Activated CD4-positive, alpha-beta T cell treated with anti-CD3 and anti-CD28 coated beads, Interleukin-2, amount 10 ng/mL, durations not matched to agents 24 days and 14 days (primary cell): ENCODE measurements at regions not wholly inside any gene's neighbourhood (a gene's known extent, or its start where the extent isn't known, plus 50 kb on each side); places are given as distances from the start of the nearest gene placed in this dataset.

Experiments used
- DNase-seq: peaks from one replicate; pipeline ENCODE4 v3.0.0; 2022
- H3K27ac Mint-ChIP-seq: one replicate; pipeline ENCODE4 v1.8.0; 2022; ENCODE audit warnings: mild to moderate bottlenecking, mixed read lengths
- H3K27me3 Mint-ChIP-seq: one replicate; pipeline ENCODE4 v1.8.0; 2022; ENCODE audit warnings: mixed read lengths
- H3K36me3 Mint-ChIP-seq: one replicate; pipeline ENCODE4 v1.8.0; 2022; ENCODE audit warnings: low read depth, mild to moderate bottlenecking, mixed read lengths
- H3K4me1 Mint-ChIP-seq: one replicate; pipeline ENCODE4 v1.8.0; 2021; ENCODE audit warnings: mixed read lengths
- H3K4me3 Mint-ChIP-seq: one replicate; pipeline ENCODE4 v1.8.0; 2022; ENCODE audit warnings: mild to moderate bottlenecking, moderate library complexity, mixed read lengths
- H3K9me3 Mint-ChIP-seq: one replicate; pipeline ENCODE4 v1.8.0; 2021; ENCODE audit warnings: mixed read lengths
- intact Hi-C: fragments of 100-400 bp; cut with micrococcal nuclease; formaldehyde crosslinking; loops from one replicate; pipeline ENCODE4 v1.15.1; 2023

DNA sequence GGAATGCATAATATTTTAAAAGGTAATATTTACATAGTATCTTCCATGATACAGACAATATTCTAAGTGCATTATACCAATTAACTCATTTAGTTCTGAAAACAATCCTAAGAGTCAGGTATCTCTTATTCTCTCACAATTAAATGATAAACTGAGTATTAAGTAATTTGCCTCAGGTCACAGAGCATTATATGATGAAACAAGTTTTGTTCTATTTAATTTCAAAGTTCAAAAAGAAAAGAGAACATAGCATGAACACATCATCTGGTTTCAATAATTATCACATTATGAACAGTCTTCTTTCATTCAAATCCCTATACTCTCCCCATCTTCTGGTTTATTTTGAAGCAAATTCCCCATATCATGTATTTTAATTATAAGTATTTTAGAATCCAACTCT is 927.5 kb downstream of the ADGRL2 start:
- no peak overlapping the region for H3K27ac Mint-ChIP-seq
- intact Hi-C loops = no loop called here
- no peak for DNase-seq
- no peaks in the 10 kb centered on the region for H3K27me3 Mint-ChIP-seq
- no peaks in the 10 kb centered on the region for H3K36me3 Mint-ChIP-seq
- H3K9me3 Mint-ChIP-seq = peaks cover 4% of the 10 kb centered on the region
- H3K4me3 Mint-ChIP-seq = no peak overlapping the region
- no peaks in the 10 kb centered on the region for H3K4me1 Mint-ChIP-seq

- Mint-ChIP-seq H3K36me3 (no peaks in the 10 kb centered on the region), H3K4me1 (no peaks in the 10 kb centered on the region), H3K27ac (no peak overlapping the region), H3K27me3 (no peaks in the 10 kb centered on the region), H3K9me3 (no peaks in the 10 kb centered on the region), H3K4me3 (no peak overlapping the region)
- intact Hi-C loops = no loop called here
- no peak for DNase-seq
These were observed 923.5 kb downstream of the ADGRL2 start for GRCh38 chr1:82724246-82724645.

GRCh38 chr1:82722608-82723007 is 921.9 kb downstream of the ADGRL2 start:
- H3K36me3 Mint-ChIP-seq = no peaks in the 10 kb centered on the region
- H3K9me3 Mint-ChIP-seq = no peaks in the 10 kb centered on the region
- intact Hi-C loops = no loop called here
- H3K27ac Mint-ChIP-seq = no peak overlapping the region
- no peaks in the 10 kb centered on the region for H3K4me1 Mint-ChIP-seq
- DNase-seq = no peak
- H3K4me3 Mint-ChIP-seq = no peak overlapping the region
- no peaks in the 10 kb centered on the region for H3K27me3 Mint-ChIP-seq

GRCh38 chr1:82721702-82722101 is 921.0 kb downstream of the ADGRL2 start:
- intact Hi-C loops = no loop called here
- Mint-ChIP-seq H3K27ac (no peak overlapping the region), H3K36me3 (no peaks in the 10 kb centered on the region), H3K27me3 (no peaks in the 10 kb centered on the region), H3K4me3 (no peak overlapping the region), H3K9me3 (no peaks in the 10 kb centered on the region), H3K4me1 (no peaks in the 10 kb centered on the region)
- DNase-seq = no peak

DNA sequence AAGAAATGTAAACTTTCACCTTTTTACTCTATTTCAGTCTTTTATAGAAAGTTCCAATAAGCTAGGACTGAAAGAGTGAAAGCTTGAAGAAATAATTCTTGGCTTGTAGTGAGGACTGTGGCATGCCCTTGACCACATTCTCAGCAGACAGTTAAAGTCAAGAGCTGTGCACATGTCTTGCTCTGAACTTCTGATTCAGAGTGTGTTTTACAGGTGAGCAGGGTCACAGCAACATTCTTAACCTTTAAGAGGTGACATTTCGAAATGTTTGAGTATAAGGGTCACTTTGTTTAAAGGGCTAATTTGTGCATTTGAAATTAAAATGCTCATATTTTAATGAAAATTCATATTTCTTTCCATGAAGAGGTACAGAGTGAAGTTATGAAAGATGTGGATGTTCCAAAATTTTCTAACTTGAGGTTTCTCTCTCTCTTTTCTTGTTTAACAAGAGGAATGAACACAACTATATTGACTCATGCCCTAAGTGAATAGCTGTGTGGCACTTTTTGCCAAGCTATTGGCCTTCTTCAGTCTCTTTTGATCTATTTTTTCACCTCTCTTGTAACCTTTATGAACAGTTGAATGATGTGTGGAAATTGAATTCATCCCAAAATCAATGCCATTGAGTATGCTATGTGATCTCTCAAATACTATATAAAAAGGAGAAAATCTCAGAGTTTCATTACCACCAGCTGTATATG is 918.1 kb downstream of the ADGRL2 start:
- Mint-ChIP-seq H3K4me3 (no peak overlapping the region), H3K4me1 (no peaks in the 10 kb centered on the region), H3K27ac (no peak overlapping the region), H3K27me3 (no peaks in the 10 kb centered on the region), H3K9me3 (no peaks in the 10 kb centered on the region), H3K36me3 (no peaks in the 10 kb centered on the region)
- DNase-seq = no peak
- intact Hi-C loops = no loop called here

GRCh38 chr1:82710091-82710490 is 909.4 kb downstream of the ADGRL2 start:
- intact Hi-C loops = no loop called here
- Mint-ChIP-seq H3K4me1 (no peaks in the 10 kb centered on the region), H3K4me3 (no peak overlapping the region), H3K27ac (no peak overlapping the region), H3K9me3 (no peaks in the 10 kb centered on the region), H3K27me3 (no peaks in the 10 kb centered on the region), H3K36me3 (no peaks in the 10 kb centered on the region)
- no peak for DNase-seq

GRCh38 chr1:82707681-82708080 is 906.9 kb downstream of the ADGRL2 start:
- Mint-ChIP-seq H3K27me3 (no peaks in the 10 kb centered on the region), H3K4me1 (no peaks in the 10 kb centered on the region), H3K27ac (no peak overlapping the region), H3K36me3 (no peaks in the 10 kb centered on the region), H3K9me3 (no peaks in the 10 kb centered on the region), H3K4me3 (no peak overlapping the region)
- no peak for DNase-seq
- intact Hi-C loops = no loop called here

DNA sequence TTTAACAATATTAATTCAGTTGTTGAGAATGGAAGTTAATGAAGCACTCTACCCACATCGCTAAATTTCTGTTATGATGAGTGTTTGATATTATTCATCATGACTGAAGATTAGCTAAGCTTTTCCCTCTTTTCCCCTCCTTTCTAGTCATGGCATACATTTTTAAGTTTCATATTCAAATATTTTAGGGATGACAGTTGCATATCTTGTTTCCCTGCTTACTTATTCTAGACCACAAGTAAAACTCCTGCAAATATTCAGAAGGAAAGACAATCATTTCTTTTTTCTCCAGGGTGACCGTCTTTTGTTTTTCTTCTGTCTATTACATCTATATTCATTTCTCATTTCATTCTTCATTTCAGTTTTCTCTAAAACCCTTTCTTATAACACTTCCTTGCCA is 906.0 kb downstream of the ADGRL2 start:
- no peaks in the 10 kb centered on the region for H3K4me1 Mint-ChIP-seq
- no peaks in the 10 kb centered on the region for H3K27me3 Mint-ChIP-seq
- no peaks in the 10 kb centered on the region for H3K9me3 Mint-ChIP-seq

DNA sequence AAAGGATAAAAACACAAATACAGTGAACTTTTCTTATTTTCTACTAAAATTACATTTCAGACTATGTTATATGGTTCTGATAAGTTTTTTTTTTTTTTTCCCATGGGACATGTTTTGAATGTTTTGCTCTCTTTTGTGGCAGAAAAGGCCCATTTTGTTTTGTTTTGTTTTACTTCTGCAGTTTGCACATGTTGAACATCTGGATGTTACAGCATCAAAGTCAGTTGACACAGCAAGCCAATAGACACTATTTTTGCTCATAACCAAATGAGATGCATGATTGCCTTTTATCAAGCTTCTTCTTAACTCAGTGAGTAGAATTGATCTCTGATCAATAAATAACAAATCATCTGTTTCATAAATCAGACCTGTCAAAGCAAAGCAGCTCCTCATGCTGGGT is 904.2 kb downstream of the ADGRL2 start:
- no peak overlapping the region for H3K4me3 Mint-ChIP-seq
- no peaks in the 10 kb centered on the region for H3K9me3 Mint-ChIP-seq
- H3K27ac Mint-ChIP-seq = no peak overlapping the region
- H3K36me3 Mint-ChIP-seq = no peaks in the 10 kb centered on the region
- H3K4me1 Mint-ChIP-seq = no peaks in the 10 kb centered on the region
- no peak for DNase-seq
- H3K27me3 Mint-ChIP-seq = no peaks in the 10 kb centered on the region
- intact Hi-C loops = no loop called here

More for the DNA sequence above, 906.0 kb downstream of the ADGRL2 start:
- no peaks in the 10 kb centered on the region for H3K36me3 Mint-ChIP-seq
- intact Hi-C loops = no loop called here
- DNase-seq = no peak
- no peak overlapping the region for H3K27ac Mint-ChIP-seq
- no peak overlapping the region for H3K4me3 Mint-ChIP-seq

- DNase-seq = no peak
- intact Hi-C loops = no loop called here
- H3K9me3 Mint-ChIP-seq = no peaks in the 10 kb centered on the region
- no peaks in the 10 kb centered on the region for H3K36me3 Mint-ChIP-seq
- H3K27ac Mint-ChIP-seq = no peak overlapping the region
- H3K27me3 Mint-ChIP-seq = no peaks in the 10 kb centered on the region
- no peaks in the 10 kb centered on the region for H3K4me1 Mint-ChIP-seq
- H3K4me3 Mint-ChIP-seq = no peak overlapping the region
These were observed 903.7 kb downstream of the ADGRL2 start for GRCh38 chr1:82704393-82704792.

- DNase-seq = no peak
- intact Hi-C loops = no loop called here
- H3K4me3 Mint-ChIP-seq = no peak overlapping the region
- H3K36me3 Mint-ChIP-seq = no peaks in the 10 kb centered on the region
- H3K27ac Mint-ChIP-seq = no peak overlapping the region
- no peaks in the 10 kb centered on the region for H3K27me3 Mint-ChIP-seq
- no peaks in the 10 kb centered on the region for H3K9me3 Mint-ChIP-seq
- no peaks in the 10 kb centered on the region for H3K4me1 Mint-ChIP-seq
These were observed 903.2 kb downstream of the ADGRL2 start for GRCh38 chr1:82703951-82704350.

- Mint-ChIP-seq H3K27ac (no peak overlapping the region), H3K4me3 (no peak overlapping the region), H3K27me3 (no peaks in the 10 kb centered on the region), H3K9me3 (no peaks in the 10 kb centered on the region), H3K4me1 (no peaks in the 10 kb centered on the region), H3K36me3 (no peaks in the 10 kb centered on the region)
- DNase-seq = no peak
- intact Hi-C loops = no loop called here
These were observed 899.7 kb downstream of the ADGRL2 start for GRCh38 chr1:82700476-82700875.

- H3K4me1 Mint-ChIP-seq = no peaks in the 10 kb centered on the region
- intact Hi-C loops = no loop called here
- no peak overlapping the region for H3K27ac Mint-ChIP-seq
- no peak for DNase-seq
- H3K4me3 Mint-ChIP-seq = no peak overlapping the region
- H3K27me3 Mint-ChIP-seq = no peaks in the 10 kb centered on the region
- H3K9me3 Mint-ChIP-seq = no peaks in the 10 kb centered on the region
- no peaks in the 10 kb centered on the region for H3K36me3 Mint-ChIP-seq
These were observed 897.2 kb downstream of the ADGRL2 start for GRCh38 chr1:82697965-82698364.

GRCh38 chr1:82695443-82695842 is 894.7 kb downstream of the ADGRL2 start:
- no peaks in the 10 kb centered on the region for H3K36me3 Mint-ChIP-seq

GRCh38 chr1:82690411-82690810 is 889.7 kb downstream of the ADGRL2 start:
- intact Hi-C loops = no loop called here
- no peak for DNase-seq
- Mint-ChIP-seq H3K4me3 (no peak overlapping the region), H3K4me1 (no peaks in the 10 kb centered on the region), H3K9me3 (peaks cover 3% of the 10 kb centered on the region), H3K36me3 (no peaks in the 10 kb centered on the region), H3K27ac (no peak overlapping the region), H3K27me3 (no peaks in the 10 kb centered on the region)

More at GRCh38 chr1:82695443-82695842, 894.7 kb downstream of the ADGRL2 start:
- DNase-seq = no peak
- no peak overlapping the region for H3K27ac Mint-ChIP-seq
- H3K4me3 Mint-ChIP-seq = no peak overlapping the region
- H3K4me1 Mint-ChIP-seq = no peaks in the 10 kb centered on the region
- no peaks in the 10 kb centered on the region for H3K27me3 Mint-ChIP-seq
- no peaks in the 10 kb centered on the region for H3K9me3 Mint-ChIP-seq
- intact Hi-C loops = no loop called here
